Thoracic aorta (tissue), 2 donors: ENCODE measurements at regions not wholly inside any gene's neighbourhood (a gene's known extent, or its start where the extent isn't known, plus 50 kb on each side); places are given as distances from the start of the nearest gene placed in this dataset.

Experiments used
- ATAC-seq: fragments of 150-250 bp; one replicate; pipeline ENCODE4 v1.8.0; 2017; ENCODE audit warnings: low read depth; ENCODE audit not compliant: insufficient number of reproducible peaks, low FRiP score
- DNase-seq: peaks from one replicate; pipeline ENCODE4 v3.0.0-alpha.2; 2020; ENCODE audit warnings: low spot score
- H3K27ac ChIP-seq, 2 donors: fragments of 200-600 bp; sonication (generic); 1 replicate in 1 of 2; 2 replicates in 1 of 2; pipeline ENCODE4 v1.5.1; 2016; ENCODE audit warnings: mild to moderate bottlenecking in 2 of 2, moderate library complexity in 2 of 2
- H3K27me3 ChIP-seq: fragments of 200-600 bp; sonication (generic); replicated peaks from 2 replicates; pipeline ENCODE4 v1.6.0; 2016; ENCODE audit warnings: mild to moderate bottlenecking; ENCODE audit not compliant: insufficient read depth
- H3K36me3 ChIP-seq: fragments of 200-600 bp; sonication (generic); one replicate; pipeline ENCODE4 v1.5.1; 2016
- H3K4me1 ChIP-seq, 2 donors: fragments of 200-600 bp; sonication (generic); 1 replicate in 1 of 2; 2 replicates in 1 of 2; pipeline versions ENCODE4 v1.5.1 to v1.6.0; 2016; ENCODE audit warnings: low read depth in 2 of 2, mild to moderate bottlenecking in 1 of 2; ENCODE audit not compliant: control insufficient read depth in 1 of 2
- H3K4me3 ChIP-seq: fragments of 200-600 bp; sonication (generic); 2 replicates; pipeline ENCODE4 v1.5.1; 2016; ENCODE audit warnings: mild to moderate bottlenecking
- H3K9me3 ChIP-seq: fragments of 200-600 bp; sonication (generic); 2 replicates; pipeline ENCODE4 v1.5.1; 2016
- CTCF ChIP-seq: fragments of 200-600 bp; sonication (generic); IDR thresholded peaks from one replicate; pipeline ENCODE4 v1.5.1; 2019; ENCODE audit warnings: antibody characterized with exemption

DNA sequence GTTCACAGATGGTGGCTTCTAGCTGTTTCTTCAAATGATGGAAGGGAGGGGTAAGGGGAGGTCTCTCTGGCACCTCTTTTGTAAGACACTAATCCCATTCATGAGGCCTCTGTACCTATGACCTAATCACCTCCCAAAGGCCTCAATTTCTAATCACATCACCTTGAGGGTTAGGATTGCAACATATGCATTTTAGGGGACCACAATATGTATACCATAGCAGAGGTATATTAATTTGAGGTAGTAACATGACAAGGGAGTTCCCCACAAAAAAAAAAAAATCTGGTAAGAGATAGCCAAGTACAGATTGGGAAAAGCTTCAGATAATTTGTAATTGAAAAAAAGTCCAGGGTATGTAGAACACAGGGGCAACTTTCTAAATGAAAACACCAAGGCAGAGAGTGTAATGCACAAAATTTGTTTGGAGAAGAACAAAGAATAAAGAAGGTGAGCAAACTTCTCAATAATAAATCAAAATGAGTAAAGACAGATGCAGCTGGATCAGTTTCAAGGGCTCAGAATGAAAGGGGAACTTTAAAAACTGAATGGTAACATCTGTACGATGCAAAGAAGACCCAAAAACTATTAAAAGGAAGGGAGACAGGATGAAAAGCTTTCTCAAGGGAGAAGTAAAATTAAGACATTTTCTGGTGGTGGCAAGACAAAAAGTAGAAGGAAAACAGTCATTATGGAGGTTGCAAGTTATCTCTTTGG lies 125.5 kb upstream of the DCN start:
- H3K4me1 ChIP-seq, result peaks cover 0 to 3% of the 10 kb centered on the region in 2 donors
- ATAC-seq (no peak), DNase-seq (no peak)
- H3K9me3 ChIP-seq, result no peaks in the 10 kb centered on the region
- no peaks in the 10 kb centered on the region for H3K36me3 ChIP-seq
- H3K27me3 ChIP-seq, result no peaks in the 10 kb centered on the region
- no peak for TF ChIP-seq CTCF
- no peak overlapping the region for H3K27ac ChIP-seq
- no peak overlapping the region for H3K4me3 ChIP-seq

- Histone ChIP-seq H3K9me3 (no peaks in the 10 kb centered on the region), H3K27me3 (no peaks in the 10 kb centered on the region), H3K36me3 (no peaks in the 10 kb centered on the region), H3K4me3 (no peak overlapping the region), H3K4me1 (no peaks in the 10 kb centered on the region), H3K27ac (no peak overlapping the region)
- no peak for DNase-seq
- no peak for TF ChIP-seq CTCF
- ATAC-seq, result no peak
Measured at GRCh38 chr12:91290354-91290753, 107.7 kb upstream of the DCN start.

GRCh38 chr12:91289906-91290305 lies 107.3 kb upstream of the DCN start:
- Histone ChIP-seq H3K4me1 (no peaks in the 10 kb centered on the region), H3K36me3 (no peaks in the 10 kb centered on the region), H3K27ac (no peak overlapping the region), H3K9me3 (no peaks in the 10 kb centered on the region), H3K4me3 (no peak overlapping the region), H3K27me3 (no peaks in the 10 kb centered on the region)
- DNase-seq (no peak), ATAC-seq (no peak)
- no peak for TF ChIP-seq CTCF

- Histone ChIP-seq H3K9me3 (no peaks in the 10 kb centered on the region), H3K36me3 (no peaks in the 10 kb centered on the region), H3K4me3 (no peak overlapping the region), H3K27me3 (no peaks in the 10 kb centered on the region), H3K4me1 (no peaks in the 10 kb centered on the region), H3K27ac (no peak overlapping the region)
- ATAC-seq, result no peak
- TF ChIP-seq CTCF, result no peak
- no peak for DNase-seq
Measured at GRCh38 chr12:91289072-91289471, 106.5 kb upstream of the DCN start.

GRCh38 chr12:91287753-91288152 lies 105.1 kb upstream of the DCN start:
- H3K9me3 ChIP-seq, result no peaks in the 10 kb centered on the region
- TF ChIP-seq CTCF, result no peak
- no peaks in the 10 kb centered on the region for H3K4me1 ChIP-seq
- H3K36me3 ChIP-seq, result no peaks in the 10 kb centered on the region
- DNase-seq, result no peak
- no peak overlapping the region for H3K4me3 ChIP-seq
- no peaks in the 10 kb centered on the region for H3K27me3 ChIP-seq
- no peak overlapping the region for H3K27ac ChIP-seq
- no peak for ATAC-seq
